ENCODE measurements at regions not wholly inside any gene's neighbourhood (a gene's known extent, or its start where the extent isn't known, plus 50 kb on each side); places are given as distances from the start of the nearest gene placed in this dataset.

DNA sequence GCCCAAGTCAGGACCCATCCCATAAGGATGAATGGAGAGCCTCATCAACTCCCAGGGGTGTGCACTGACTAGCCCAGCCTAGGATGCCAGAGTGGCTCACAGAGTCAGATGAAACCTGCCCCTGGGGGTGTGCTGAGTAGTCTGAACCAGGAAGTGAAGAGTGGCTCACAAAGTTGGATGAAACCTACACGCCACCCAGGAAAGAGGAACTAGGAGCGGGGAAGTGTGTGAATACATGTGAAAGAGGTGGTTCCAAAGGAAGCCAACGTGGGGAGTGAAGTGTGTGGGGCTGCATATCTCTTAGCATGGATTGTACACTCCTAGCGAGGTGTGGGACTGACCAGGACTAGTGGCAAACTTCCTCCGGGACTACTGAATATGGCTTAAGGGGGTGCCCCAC, 902.1 kb upstream of the NDST4 start:
- H3K4me2 ChIP-seq = no peak overlapping the region
- no peak for DNase-seq
- H3K27ac ChIP-seq (ENCODE audit: low read depth in 2 of 2, low read length in 1 of 2) = no peak overlapping the region
- no peaks in the 10 kb centered on the region for H3K9me3 ChIP-seq
- TF ChIP-seq, protein P1, sequence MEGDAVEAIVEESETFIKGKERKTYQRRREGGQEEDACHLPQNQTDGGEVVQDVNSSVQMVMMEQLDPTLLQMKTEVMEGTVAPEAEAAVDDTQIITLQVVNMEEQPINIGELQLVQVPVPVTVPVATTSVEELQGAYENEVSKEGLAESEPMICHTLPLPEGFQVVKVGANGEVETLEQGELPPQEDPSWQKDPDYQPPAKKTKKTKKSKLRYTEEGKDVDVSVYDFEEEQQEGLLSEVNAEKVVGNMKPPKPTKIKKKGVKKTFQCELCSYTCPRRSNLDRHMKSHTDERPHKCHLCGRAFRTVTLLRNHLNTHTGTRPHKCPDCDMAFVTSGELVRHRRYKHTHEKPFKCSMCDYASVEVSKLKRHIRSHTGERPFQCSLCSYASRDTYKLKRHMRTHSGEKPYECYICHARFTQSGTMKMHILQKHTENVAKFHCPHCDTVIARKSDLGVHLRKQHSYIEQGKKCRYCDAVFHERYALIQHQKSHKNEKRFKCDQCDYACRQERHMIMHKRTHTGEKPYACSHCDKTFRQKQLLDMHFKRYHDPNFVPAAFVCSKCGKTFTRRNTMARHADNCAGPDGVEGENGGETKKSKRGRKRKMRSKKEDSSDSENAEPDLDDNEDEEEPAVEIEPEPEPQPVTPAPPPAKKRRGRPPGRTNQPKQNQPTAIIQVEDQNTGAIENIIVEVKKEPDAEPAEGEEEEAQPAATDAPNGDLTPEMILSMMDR (IDR thresholded peaks at IDR 0.05) = no peak
- TF ChIP-seq NRF1 (IDR thresholded peaks at IDR 0.05; ENCODE audit: low read depth, low read length) (no peak), NFIC (IDR thresholded peaks at IDR 0.05; ENCODE audit: borderline replicate concordance) (no peak), FOXJ3 (CRISPR knock-in tag; IDR thresholded peaks at IDR 0.05) (no peak), POLR2AphosphoS5 (IDR thresholded peaks at IDR 0.05; ENCODE audit: low read depth, low read length) (no peak), SMC3 (IDR thresholded peaks at IDR 0.05; ENCODE audit: low read depth, low read length) (no peak), USF2 (IDR thresholded peaks at IDR 0.05; ENCODE audit: borderline replicate concordance, low read depth, low read length) (no peak), PBX3 (IDR thresholded peaks at IDR 0.05) (no peak), TEAD4 (IDR thresholded peaks at IDR 0.05; ENCODE audit: borderline replicate concordance, insufficient read depth) (no peak), GATA2 (CRISPR knock-in tag; IDR thresholded peaks at IDR 0.05) (no peak), EP300 (IDR thresholded peaks at IDR 0.05; ENCODE audit: borderline replicate concordance in 1 of 2, low read depth in 1 of 2, low read length in 1 of 2) (no peak), RXRA (IDR thresholded peaks at IDR 0.05; ENCODE audit: borderline replicate concordance, low read depth) (no peak), RCOR1 (IDR thresholded peaks at IDR 0.05; ENCODE audit: low read length) (no peak), RAD21 (IDR thresholded peaks at IDR 0.05; ENCODE audit: low read length) (no peak), FOXM1 (IDR thresholded peaks at IDR 0.05; ENCODE audit: low read depth) (no peak), YY1 (IDR thresholded peaks at IDR 0.05; ENCODE audit: low read depth) (no peak), CHD2 (IDR thresholded peaks at IDR 0.05; ENCODE audit: low read length, partially characterized antibody) (no peak), TCF12 (IDR thresholded peaks at IDR 0.05) (no peak)
- TF ChIP-seq, protein P2, sequence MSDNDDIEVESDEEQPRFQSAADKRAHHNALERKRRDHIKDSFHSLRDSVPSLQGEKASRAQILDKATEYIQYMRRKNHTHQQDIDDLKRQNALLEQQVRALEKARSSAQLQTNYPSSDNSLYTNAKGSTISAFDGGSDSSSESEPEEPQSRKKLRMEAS (IDR thresholded peaks at IDR 0.05; ENCODE audit: low read depth) = no peak
- TF ChIP-seq, protein P3, sequence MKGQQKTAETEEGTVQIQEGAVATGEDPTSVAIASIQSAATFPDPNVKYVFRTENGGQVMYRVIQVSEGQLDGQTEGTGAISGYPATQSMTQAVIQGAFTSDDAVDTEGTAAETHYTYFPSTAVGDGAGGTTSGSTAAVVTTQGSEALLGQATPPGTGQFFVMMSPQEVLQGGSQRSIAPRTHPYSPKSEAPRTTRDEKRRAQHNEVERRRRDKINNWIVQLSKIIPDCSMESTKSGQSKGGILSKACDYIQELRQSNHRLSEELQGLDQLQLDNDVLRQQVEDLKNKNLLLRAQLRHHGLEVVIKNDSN (IDR thresholded peaks at IDR 0.05; ENCODE audit: borderline replicate concordance, low read depth) = no peak
- CTCF ChIA-PET = no interaction called here
- H3F3A ChIP-seq (replicated peaks; ENCODE audit: insufficient read depth) = no peaks in the 10 kb centered on the region
- no peak overlapping the region for H3K9ac ChIP-seq
- no peaks in the 10 kb centered on the region for H3K9me2 ChIP-seq
- whole genome bisulfite sequencing (ENCODE audit: low lambda C conversion rate) = 38% methylated on average over 5 of the region's 5 CpGs
- no peak overlapping the region for H3K4me3 ChIP-seq (ENCODE audit: low read depth in 2 of 2, low read length in 1 of 2)
- H3K36me3 ChIP-seq (replicated peaks in 1 of 2; ENCODE audit: control insufficient read depth in 1 of 2, insufficient read depth in 2 of 2, low read length in 1 of 2) = no peaks in the 10 kb centered on the region
- no peaks in the 10 kb centered on the region; a peak in 1 of 4 replicates for H3K4me1 ChIP-seq (ENCODE audit: control insufficient read depth in 1 of 2, insufficient read depth in 2 of 2, low read depth in 1 of 2, low read length in 1 of 2)
- POLR2A ChIA-PET = no interaction called here
- no peak overlapping the region for H2AFZ ChIP-seq (ENCODE audit: low read depth)
- H3K27me3 ChIP-seq (ENCODE audit: insufficient read depth) = no peaks in the 10 kb centered on the region
- H3K79me2 ChIP-seq (ENCODE audit: insufficient read depth) = no peaks in the 10 kb centered on the region
- no peaks in the 10 kb centered on the region for H4K20me1 ChIP-seq (ENCODE audit: insufficient read depth)
